Lung (tissue), 11 donors: ENCODE measurements at regions not wholly inside any gene's neighbourhood (a gene's known extent, or its start where the extent isn't known, plus 50 kb on each side); places are given as distances from the start of the nearest gene placed in this dataset.
A peak's percentile ranks its signal among the peaks of the same experiment; 100 is the strongest.

Experiments
- ATAC-seq: fragments of 200-7000 bp; cut with Tn5 transposase; one replicate; pipeline ENCODE4 v1.9.1; 2020; ENCODE audit warnings: moderate number of reproducible peaks; ENCODE audit not compliant: insufficient read depth, low FRiP score
- DNase-seq, 3 donors: peaks; one replicate each; pipeline ENCODE4 v3.0.0-alpha.2; 2013 to 2017
- H3K27ac ChIP-seq, 2 donors: one replicate each; pipeline ENCODE4 v1.5.1; 2013; ENCODE audit warnings: mild to moderate bottlenecking in 2 of 2, moderate library complexity in 2 of 2, control low read depth in 1 of 2, inconsistent platforms in 1 of 2, low read depth in 1 of 2, low read length in 1 of 2
- H3K27me3 ChIP-seq, 3 donors: one replicate each; pipeline ENCODE4 v1.5.1; 2013; ENCODE audit warnings: low read length in 2 of 3; ENCODE audit not compliant: control insufficient read depth in 3 of 3, insufficient read depth in 3 of 3
- H3K36me3 ChIP-seq, 4 donors: one replicate each; pipeline ENCODE4 v1.5.1; 2013; ENCODE audit warnings: low read length in 4 of 4, mild to moderate bottlenecking in 1 of 4, moderate library complexity in 1 of 4; ENCODE audit not compliant: control insufficient read depth in 4 of 4, insufficient read depth in 4 of 4
- H3K4me1 ChIP-seq, 5 donors: one replicate each; pipeline ENCODE4 v1.5.1; 2013; ENCODE audit warnings: low read length in 5 of 5, mild to moderate bottlenecking in 2 of 5, moderate library complexity in 1 of 5; ENCODE audit not compliant: control insufficient read depth in 5 of 5, insufficient read depth in 5 of 5
- H3K4me3 ChIP-seq: one replicate; pipeline ENCODE4 v1.5.1; 2013; ENCODE audit warnings: mild to moderate bottlenecking, control low read depth, moderate library complexity
- H3K9ac ChIP-seq, 2 donors: one replicate each; pipeline ENCODE4 v1.5.1; 2013; ENCODE audit warnings: low read length in 2 of 2, control low read depth in 1 of 2; ENCODE audit not compliant: insufficient read depth in 1 of 2
- H3K9me3 ChIP-seq, 4 donors: one replicate each; pipeline ENCODE4 v1.5.1; 2013; ENCODE audit warnings: low read length in 3 of 4, mild to moderate bottlenecking in 1 of 4, moderate library complexity in 1 of 4; ENCODE audit not compliant: control insufficient read depth in 4 of 4, insufficient read depth in 3 of 4
- CTCF ChIP-seq: IDR thresholded peaks from 2 replicates; pipeline ENCODE4 v1.5.1; 2012; ENCODE audit warnings: mild to moderate bottlenecking; ENCODE audit errors: control extremely low read depth, extremely low read depth
- WGBS, 2 donors: extraction: QIAGEN DNeasy Blood & Tissue Kit; methylation state at CpG; one replicate each; pipeline ENCODE4 v1.1.7; 2013; 5-methylcytosine and 5-hydroxymethylcytosine counted together
- donor health status: control.
- donor health status: control.
- donor health status: Bipolar disorder and iron deficiency.
- donor health status: healthy.
- donor health status: DM: yes; HTN: yes; CAD: no.

GRCh38 chr9:38229104-38229500 lies 160.1 kb upstream of the SHB start:
- no peak for TF ChIP-seq CTCF
- H3K9ac ChIP-seq, result no peak overlapping the region
- 89 to 94% methylated on average over 5 of the region's 5 CpGs for whole genome bisulfite sequencing, 2 donors
- H3K27me3 ChIP-seq, result no peaks in the 10 kb centered on the region
- H3K9me3 ChIP-seq, result no peaks in the 10 kb centered on the region
- ATAC-seq (no peak), DNase-seq (no peak)
- H3K4me3 ChIP-seq, result no peak overlapping the region
- peaks cover 0 to 10% (median 6%) of the 10 kb centered on the region in 5 donors for H3K4me1 ChIP-seq
- no peaks in the 10 kb centered on the region for H3K36me3 ChIP-seq
- H3K27ac ChIP-seq, result no peak overlapping the region

DNA sequence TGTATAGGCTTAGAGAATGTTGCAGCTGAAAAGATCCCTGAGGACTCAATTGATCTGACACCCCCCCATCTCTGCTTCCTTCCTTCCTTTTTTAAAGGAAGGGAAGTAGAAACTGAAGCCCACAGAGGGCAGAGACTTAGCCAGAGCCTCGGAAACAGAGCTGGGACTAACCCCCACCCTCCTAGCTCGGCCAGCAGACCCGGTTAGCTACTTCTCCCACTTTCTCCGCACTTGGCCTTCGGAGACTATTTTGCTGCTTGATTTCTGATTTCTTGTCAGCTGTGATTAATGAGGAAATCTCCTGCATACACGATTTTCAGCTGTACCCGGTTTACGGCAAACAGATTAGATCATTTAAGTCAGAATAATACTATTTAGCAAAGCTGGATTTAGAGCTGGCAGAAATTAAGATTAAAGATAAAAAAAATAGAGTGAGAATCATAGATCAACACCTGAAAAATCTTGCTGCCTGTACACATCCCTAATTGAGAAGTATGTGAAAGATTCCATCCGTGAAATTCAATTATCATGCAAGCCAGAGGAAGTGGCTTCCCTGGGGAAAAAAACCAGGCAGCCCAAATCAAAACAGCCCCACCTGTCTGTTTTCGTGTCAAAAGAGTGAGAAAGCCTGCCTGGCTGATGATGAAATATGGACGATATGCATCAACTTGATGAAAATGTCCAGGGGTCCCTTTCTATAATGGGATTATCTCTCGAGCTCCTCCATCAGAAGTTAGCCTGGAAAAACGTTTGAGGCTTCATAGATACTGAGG lies 159.5 kb upstream of the SHB start:
- Histone ChIP-seq H3K4me1 (peaks cover 0 to 10% (median 6%) of the 10 kb centered on the region in 5 donors), H3K9me3 (no peaks in the 10 kb centered on the region), H3K9ac (no peak overlapping the region), H3K4me3 (no peak overlapping the region), H3K27ac (no peak overlapping the region), H3K36me3 (no peaks in the 10 kb centered on the region), H3K27me3 (no peaks in the 10 kb centered on the region)
- no peak for DNase-seq
- no peak for ATAC-seq
- no peak for TF ChIP-seq CTCF
- 51 to 70% methylated on average over 13 of the region's 13 CpGs for WGBS, 2 donors

- 40 to 51% methylated on average over 10 of the region's 10 CpGs for WGBS, 2 donors
These were observed 158.6 kb upstream of the SHB start for GRCh38 chr9:38227656-38228055.

More at GRCh38 chr9:38227656-38228055, 158.6 kb upstream of the SHB start:
- no peak for TF ChIP-seq CTCF
- peaks cover 0 to 10% (median 6%) of the 10 kb centered on the region in 5 donors for H3K4me1 ChIP-seq
- H3K9me3 ChIP-seq, result no peaks in the 10 kb centered on the region
- H3K27ac ChIP-seq, result no peak overlapping the region
- H3K9ac ChIP-seq, result no peak overlapping the region
- ATAC-seq (no peak), DNase-seq (peak in 2 of 3 donors; percentile 14 to 22)
- H3K4me3 ChIP-seq, result no peak overlapping the region
- no peaks in the 10 kb centered on the region for H3K27me3 ChIP-seq
- H3K36me3 ChIP-seq, result no peaks in the 10 kb centered on the region
